Breast epithelium (tissue), 3 donors: ENCODE measurements at regions not wholly inside any gene's neighbourhood (a gene's known extent, or its start where the extent isn't known, plus 50 kb on each side); places are given as distances from the start of the nearest gene placed in this dataset.

Source experiments
- CTCF ChIP-seq, 3 donors: fragments of 450-650 bp; IDR thresholded peaks; one replicate each; pipeline ENCODE4 v1.5.1; 2016 to 2017; ENCODE audit warnings: antibody characterized with exemption in 3 of 3, mild to moderate bottlenecking in 3 of 3, moderate library complexity in 3 of 3
- POLR2A ChIP-seq: fragments of 450-650 bp; IDR thresholded peaks from one replicate; pipeline ENCODE4 v1.6.1; 2016; ENCODE audit warnings: antibody characterized with exemption, mild to moderate bottlenecking, moderate library complexity

GRCh38 chr4:124067046-124067445 is 645.5 kb downstream of the ANKRD50 start:
- TF ChIP-seq CTCF (IDR thresholded peaks at IDR 0.05) (no peak), POLR2A (no peak)
